Hepatic stellate cell (primary cell): ENCODE measurements at regions not wholly inside any gene's neighbourhood (a gene's known extent, or its start where the extent isn't known, plus 50 kb on each side); places are given as distances from the start of the nearest gene placed in this dataset.
"Not testable (repeated sequence)": the region's sequence is repeated elsewhere in the genome, so short reads cannot be mapped to it uniquely, and the experiment has no call there.

Source experiments
- DNase-seq: peaks from one replicate; pipeline ENCODE4 v3.0.0; 2011; ENCODE audit warnings: low spot score

- DNase-seq = no peak
Observed at GRCh38 chr3:102687851-102688555, 253.2 kb downstream of the ZPLD1 start.

GRCh38 chr3:102688556-102688930, 253.7 kb downstream of the ZPLD1 start:
- no peak for DNase-seq

DNA sequence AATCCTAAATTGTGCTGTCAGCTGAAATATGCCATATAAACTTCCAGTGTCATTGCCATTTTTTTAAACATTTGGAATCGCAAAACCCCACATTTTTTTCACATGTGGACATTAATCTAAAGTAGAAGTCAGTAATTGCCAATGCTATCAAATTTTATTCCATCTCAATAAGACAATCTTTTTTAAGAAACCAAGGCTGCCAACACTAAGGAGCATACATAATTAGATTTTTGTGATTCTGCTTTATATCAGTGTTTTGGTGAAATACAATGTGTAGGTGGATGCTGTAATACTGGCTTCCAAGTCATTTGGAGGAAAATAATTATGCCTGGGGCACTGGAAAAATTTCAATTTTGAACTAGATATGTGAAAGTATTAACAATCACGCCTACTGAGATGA, 256.7 kb downstream of the ZPLD1 start:
- no peak for DNase-seq

- no peak for DNase-seq
Observed at GRCh38 chr3:102699104-102699818, 264.4 kb downstream of the ZPLD1 start.

DNA sequence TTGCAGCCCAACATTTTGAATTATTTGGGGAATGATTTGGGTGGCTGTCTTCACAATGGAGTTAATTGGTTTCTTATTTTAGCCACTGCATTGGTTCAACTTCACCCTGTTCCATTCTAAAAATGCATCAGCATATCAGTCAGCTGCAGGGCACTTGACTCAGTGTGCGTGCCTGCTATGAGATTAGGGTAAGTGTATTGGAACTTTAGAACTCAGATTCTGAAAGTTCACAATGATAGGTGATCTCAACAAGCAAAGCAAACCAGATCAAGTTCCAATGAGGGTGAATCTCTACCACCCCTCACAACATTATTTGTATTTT, 265.0 kb downstream of the ZPLD1 start:
- DNase-seq = no peak

- DNase-seq = no peak
Observed at GRCh38 chr3:102712896-102713295, 278.1 kb downstream of the ZPLD1 start.

GRCh38 chr3:102714567-102714966, 279.8 kb downstream of the ZPLD1 start:
- no peak for DNase-seq

DNA sequence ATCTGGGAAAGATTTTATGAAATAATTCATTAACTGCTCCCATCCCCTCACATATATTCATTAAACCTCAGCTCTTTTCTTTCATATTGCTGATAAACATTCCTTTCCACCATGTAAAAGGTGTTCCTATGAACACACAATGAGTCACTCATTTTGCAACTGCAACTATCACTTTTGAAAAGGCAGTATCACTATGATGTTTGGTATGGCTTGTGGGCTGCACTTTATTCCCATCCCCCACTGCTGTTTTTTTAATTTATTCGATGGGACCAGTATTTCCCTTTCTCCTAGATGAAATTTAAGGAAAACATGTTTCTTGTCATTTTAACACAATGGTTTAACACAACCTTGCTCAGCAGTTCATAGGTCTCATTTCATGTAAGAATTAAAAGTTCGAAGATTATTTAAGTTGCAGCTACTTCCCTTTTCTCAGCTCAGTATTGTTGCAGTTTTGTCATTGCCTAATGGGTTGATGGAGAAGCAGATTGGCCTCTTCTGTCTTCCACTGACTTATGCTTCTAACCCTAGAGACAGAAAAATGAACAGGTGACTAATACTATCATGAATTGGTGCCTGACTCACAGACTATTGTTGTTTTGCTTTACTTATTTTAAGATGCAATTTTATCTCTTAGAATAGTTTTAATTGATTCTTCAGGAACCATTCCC, 280.3 kb downstream of the ZPLD1 start:
- no peak for DNase-seq

GRCh38 chr3:102718651-102719050, 283.8 kb downstream of the ZPLD1 start:
- DNase-seq = no peak

DNA sequence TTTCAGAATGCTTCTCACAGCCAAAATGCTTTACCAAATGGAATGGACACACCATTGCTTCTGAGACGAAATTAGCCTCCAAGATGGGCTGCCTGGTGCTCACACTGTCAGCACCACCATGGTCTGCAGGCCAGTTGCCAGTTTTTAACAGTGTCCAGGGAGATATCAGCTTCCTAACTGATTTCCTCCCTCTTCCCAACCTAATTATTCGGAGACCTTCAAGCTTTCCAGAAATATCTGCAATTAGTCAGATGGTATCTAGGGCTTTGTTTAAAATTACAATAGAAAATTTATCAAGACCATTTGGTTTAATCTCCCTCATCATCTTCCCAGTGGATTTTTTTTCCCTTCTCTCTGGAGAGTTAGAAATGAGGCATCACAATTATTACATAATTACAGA, 287.5 kb downstream of the ZPLD1 start:
- DNase-seq = no peak

GRCh38 chr3:102727340-102727739, 292.5 kb downstream of the ZPLD1 start:
- DNase-seq = no peak

DNA sequence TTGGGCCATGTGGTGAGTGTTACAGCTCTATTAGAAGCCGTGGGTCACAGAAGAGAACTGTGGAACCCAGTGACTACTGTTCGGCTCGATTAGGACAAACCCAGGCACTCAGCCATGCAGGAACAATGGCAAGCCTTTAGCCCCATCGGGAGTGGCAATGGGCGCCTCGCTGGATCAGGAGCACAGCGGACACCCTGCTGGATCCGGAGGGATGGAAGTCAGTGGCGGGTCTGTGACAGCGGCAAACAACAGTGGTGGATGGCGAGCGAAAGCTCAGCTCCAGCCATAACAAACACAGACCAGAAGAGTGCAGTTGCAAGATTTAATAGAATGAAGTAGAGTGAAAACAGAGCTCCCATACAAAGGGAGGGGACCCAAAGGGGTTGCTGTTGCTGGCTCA, 297.8 kb downstream of the ZPLD1 start:
- DNase-seq = not testable (repeated sequence)

GRCh38 chr3:102733791-102734563, 299.2 kb downstream of the ZPLD1 start:
- DNase-seq = no peak

- no peak for DNase-seq
Observed at GRCh38 chr3:102735311-102735710, 300.5 kb downstream of the ZPLD1 start.

DNA sequence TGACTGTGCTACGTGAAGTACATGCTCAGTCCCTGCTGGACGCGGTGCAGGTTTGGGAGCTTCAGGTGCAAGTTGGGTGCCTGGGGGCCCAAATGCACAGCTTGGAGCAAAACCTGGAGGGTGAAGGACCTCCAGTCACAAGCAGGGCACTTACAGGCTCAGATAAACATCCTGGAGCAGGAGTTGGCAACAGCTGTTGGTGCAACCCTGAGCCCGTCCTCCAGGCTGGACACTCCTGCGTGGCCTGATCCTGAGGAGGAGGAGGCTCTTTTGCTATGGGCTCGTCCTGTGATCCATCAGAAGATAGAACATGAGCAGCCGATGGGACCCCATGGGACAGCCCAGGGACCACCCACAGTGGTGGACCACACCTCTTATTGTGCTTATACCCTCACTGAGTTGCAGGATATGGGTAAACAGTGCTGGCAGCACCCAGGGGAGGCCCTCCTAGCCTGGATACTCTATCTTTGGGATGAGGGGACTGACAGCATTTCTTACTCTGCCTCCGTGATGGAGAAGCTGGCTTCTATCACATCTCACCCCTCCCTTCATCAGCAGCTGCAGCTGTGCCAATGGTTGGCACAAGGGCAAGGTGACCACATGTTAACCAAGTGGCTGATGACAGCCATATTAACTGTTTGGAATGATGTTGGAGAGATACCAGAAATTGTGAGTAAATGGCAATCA, 301.6 kb downstream of the ZPLD1 start:
- no peak for DNase-seq

GRCh38 chr3:102736975-102737304, 302.1 kb downstream of the ZPLD1 start:
- DNase-seq = no peak

GRCh38 chr3:102737353-102737752, 302.5 kb downstream of the ZPLD1 start:
- DNase-seq = no peak

- no peak for DNase-seq
Observed at GRCh38 chr3:102741105-102741504, 306.3 kb downstream of the ZPLD1 start.

- no peak for DNase-seq
Observed at GRCh38 chr3:102741694-102742093, 306.9 kb downstream of the ZPLD1 start.

DNA sequence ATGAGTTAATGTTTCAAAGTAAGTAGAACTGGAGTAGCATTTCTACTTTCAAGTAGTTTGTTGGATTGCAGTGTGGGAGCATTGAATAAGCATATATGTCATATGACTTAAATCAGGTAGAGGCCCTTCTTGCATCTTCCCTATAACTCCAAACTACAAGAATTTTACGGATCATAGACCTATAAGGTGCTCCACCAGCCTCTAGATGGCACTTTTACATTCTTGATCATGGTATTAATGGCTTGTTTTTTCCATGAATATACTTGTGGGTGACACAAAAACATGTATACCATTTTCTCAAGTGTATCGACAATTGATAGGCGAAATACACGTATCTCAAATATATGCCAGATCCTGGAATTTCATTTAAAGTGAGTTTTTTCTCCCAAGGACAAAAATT, 311.1 kb downstream of the ZPLD1 start:
- no peak for DNase-seq

GRCh38 chr3:102747611-102748010, 312.8 kb downstream of the ZPLD1 start:
- DNase-seq = no peak

DNA sequence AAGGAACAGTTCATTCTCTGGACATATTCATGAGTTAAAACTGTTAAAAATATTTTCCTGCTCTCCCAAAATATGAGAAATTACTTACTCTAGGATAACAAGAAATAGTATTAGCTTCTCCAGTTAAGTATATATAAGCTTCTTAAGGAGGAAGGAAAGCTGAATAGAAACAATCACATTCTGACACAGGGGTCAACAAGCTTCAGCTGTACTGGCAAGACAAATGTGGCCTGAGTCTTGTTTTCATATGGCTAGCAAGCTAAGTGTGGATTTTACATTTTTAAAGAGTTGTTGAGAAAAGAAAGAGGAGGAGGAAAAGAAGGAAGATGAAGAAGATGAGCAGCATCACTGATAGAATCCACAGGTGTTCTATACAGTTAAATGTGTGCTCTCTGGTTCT, 313.8 kb downstream of the ZPLD1 start:
- DNase-seq = no peak
